Progenitor cell of endocrine pancreas (in vitro differentiated cells): ENCODE measurements at regions not wholly inside any gene's neighbourhood (a gene's known extent, or its start where the extent isn't known, plus 50 kb on each side); places are given as distances from the start of the nearest gene placed in this dataset.

Source experiments
- DNase-seq: peaks from one replicate; pipeline ENCODE4 v3.0.0; 2021; ENCODE audit warnings: low spot score; ENCODE audit not compliant: unreplicated experiment
- H3K27ac Mint-ChIP-seq: 2 replicates; pipeline ENCODE4 v1.8.0; 2021; ENCODE audit warnings: mild to moderate bottlenecking, moderate library complexity, mixed read lengths
- H3K27me3 Mint-ChIP-seq: 2 replicates; pipeline ENCODE4 v1.8.0; 2021; ENCODE audit warnings: mixed read lengths
- H3K36me3 Mint-ChIP-seq: 2 replicates; pipeline ENCODE4 v1.8.0; 2022; ENCODE audit warnings: mixed read lengths; ENCODE audit not compliant: insufficient read depth
- H3K4me1 Mint-ChIP-seq: 2 replicates; pipeline ENCODE4 v1.8.0; 2021; ENCODE audit warnings: low read depth, mixed read lengths
- H3K4me3 Mint-ChIP-seq: 2 replicates; pipeline ENCODE4 v1.8.0; 2021; ENCODE audit warnings: low read depth, mild to moderate bottlenecking, moderate library complexity, mixed read lengths
- H3K9me3 Mint-ChIP-seq: 2 replicates; pipeline ENCODE4 v1.8.0; 2021; ENCODE audit warnings: low read depth, mixed read lengths
- TF ChIP-seq, protein P1 (sequence below): fragments of 200-600 bp; sonication (generic); IDR thresholded peaks from one replicate; pipeline ENCODE4 v1.5.0; 2021; ENCODE audit warnings: antibody characterized with exemption, mild to moderate bottlenecking; ENCODE audit not compliant: unreplicated experiment

GRCh38 chr2:60259781-60260180, 293.7 kb downstream of the BCL11A start:
- H3K36me3 Mint-ChIP-seq, result no peaks in the 10 kb centered on the region
- DNase-seq, result no peak
- H3K27me3 Mint-ChIP-seq, result no peaks in the 10 kb centered on the region
- TF ChIP-seq, protein P1, sequence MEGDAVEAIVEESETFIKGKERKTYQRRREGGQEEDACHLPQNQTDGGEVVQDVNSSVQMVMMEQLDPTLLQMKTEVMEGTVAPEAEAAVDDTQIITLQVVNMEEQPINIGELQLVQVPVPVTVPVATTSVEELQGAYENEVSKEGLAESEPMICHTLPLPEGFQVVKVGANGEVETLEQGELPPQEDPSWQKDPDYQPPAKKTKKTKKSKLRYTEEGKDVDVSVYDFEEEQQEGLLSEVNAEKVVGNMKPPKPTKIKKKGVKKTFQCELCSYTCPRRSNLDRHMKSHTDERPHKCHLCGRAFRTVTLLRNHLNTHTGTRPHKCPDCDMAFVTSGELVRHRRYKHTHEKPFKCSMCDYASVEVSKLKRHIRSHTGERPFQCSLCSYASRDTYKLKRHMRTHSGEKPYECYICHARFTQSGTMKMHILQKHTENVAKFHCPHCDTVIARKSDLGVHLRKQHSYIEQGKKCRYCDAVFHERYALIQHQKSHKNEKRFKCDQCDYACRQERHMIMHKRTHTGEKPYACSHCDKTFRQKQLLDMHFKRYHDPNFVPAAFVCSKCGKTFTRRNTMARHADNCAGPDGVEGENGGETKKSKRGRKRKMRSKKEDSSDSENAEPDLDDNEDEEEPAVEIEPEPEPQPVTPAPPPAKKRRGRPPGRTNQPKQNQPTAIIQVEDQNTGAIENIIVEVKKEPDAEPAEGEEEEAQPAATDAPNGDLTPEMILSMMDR, result no peak
- no peak overlapping the region for H3K4me3 Mint-ChIP-seq
- H3K27ac Mint-ChIP-seq, result no peak overlapping the region
- no peaks in the 10 kb centered on the region for H3K4me1 Mint-ChIP-seq
- peaks cover 3% of the 10 kb centered on the region for H3K9me3 Mint-ChIP-seq

DNA sequence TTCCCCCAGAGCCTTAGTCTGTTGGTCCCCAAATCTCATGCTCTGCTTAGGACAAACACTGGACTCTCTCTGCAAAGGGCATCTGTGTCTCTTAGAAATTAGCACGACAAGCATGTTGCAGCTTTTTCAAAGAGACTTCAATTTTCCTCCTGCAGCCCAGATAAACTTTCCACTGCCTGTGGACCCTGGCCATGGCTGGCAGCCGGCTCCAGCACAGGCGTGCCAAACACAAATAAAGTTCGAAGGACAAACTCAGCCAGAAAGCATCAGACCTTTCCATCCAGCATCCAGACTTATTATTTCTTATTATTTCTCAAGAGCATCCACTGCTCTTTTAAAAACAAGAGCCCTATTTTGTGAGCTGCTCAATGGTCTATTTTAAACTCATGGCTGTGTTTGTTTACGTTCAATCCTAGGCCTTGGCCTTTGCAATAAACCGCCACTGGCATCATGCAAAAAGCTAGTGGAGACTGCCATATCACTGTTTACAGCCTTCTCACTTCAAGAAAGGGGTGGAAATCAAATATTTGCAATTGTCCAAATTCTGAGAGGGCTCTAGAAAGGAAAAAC, 300.8 kb downstream of the BCL11A start:
- Mint-ChIP-seq H3K27me3 (no peaks in the 10 kb centered on the region), H3K9me3 (no peaks in the 10 kb centered on the region), H3K4me1 (no peaks in the 10 kb centered on the region), H3K27ac (no peak overlapping the region), H3K4me3 (no peak overlapping the region), H3K36me3 (no peaks in the 10 kb centered on the region)
- TF ChIP-seq, protein P1, result no peak
- DNase-seq, result no peak

DNA sequence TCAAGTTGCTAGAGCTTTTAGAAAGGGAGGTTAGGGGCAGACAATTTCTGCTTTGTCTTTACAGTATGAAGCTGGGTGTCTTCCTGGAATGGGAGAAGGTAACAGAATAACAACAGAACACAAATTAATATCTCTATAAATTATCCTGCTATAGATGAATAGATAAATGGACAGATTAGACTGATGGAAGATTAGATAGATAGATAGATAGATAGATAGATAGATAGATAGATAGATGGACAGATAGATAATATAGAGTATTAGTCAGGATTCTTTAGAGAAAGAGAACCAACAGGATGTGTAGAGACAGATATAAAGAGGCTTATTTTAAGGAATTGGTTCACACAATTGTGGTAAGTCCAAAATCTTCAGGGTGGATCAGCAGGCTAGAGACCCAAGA, 302.2 kb downstream of the BCL11A start:
- Mint-ChIP-seq H3K36me3 (no peaks in the 10 kb centered on the region), H3K27ac (no peak overlapping the region), H3K4me3 (no peak overlapping the region), H3K9me3 (no peaks in the 10 kb centered on the region), H3K4me1 (no peaks in the 10 kb centered on the region), H3K27me3 (peaks cover 5% of the 10 kb centered on the region)
- DNase-seq, result no peak
- TF ChIP-seq, protein P1, result no peak

DNA sequence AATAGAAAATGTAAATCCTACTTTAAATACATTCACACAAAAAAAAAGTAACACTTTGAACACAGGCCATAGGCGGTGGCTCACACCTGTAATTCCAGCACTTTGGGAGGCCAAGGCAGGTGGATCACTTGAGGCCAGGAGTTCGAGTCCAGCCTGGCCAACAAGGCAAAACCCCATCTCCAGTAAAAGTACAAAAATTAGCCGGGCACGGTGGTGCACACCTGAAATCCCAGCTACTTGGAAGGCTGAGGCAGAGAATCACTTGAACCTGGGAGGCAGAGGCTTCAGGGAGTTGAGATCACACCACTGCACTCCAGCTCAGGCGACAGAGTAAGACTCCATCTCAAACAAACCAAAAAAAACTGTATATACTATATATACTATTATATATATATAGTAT, 303.6 kb downstream of the BCL11A start:
- Mint-ChIP-seq H3K36me3 (no peaks in the 10 kb centered on the region), H3K4me1 (no peaks in the 10 kb centered on the region), H3K27me3 (peaks cover 11% of the 10 kb centered on the region), H3K4me3 (no peak overlapping the region), H3K27ac (no peak overlapping the region), H3K9me3 (no peaks in the 10 kb centered on the region)
- TF ChIP-seq, protein P1, result no peak
- no peak for DNase-seq

DNA sequence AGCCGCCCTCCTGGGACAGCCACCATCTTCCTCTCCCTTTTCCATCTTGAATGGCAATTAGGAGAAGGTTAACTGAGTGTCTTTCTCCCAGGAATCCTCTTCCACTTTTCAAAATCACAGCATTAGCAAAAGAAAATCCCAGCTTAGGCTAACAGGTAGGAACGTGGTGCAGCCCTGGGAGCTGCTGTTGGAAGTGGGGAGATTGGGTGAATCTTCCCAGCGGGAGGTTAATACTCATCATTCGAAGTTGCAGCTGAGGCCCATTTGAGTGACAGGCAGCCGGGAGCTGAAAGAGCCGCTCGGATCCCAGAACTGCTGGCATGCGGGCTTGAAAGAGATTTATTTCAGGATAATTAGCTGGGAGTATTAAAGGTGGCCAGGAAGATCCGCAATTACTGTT, 306.0 kb downstream of the BCL11A start:
- no peaks in the 10 kb centered on the region for H3K4me1 Mint-ChIP-seq
- DNase-seq, result no peak
- H3K27ac Mint-ChIP-seq, result no peak overlapping the region
- TF ChIP-seq, protein P1, result no peak
- H3K36me3 Mint-ChIP-seq, result peaks cover 2% of the 10 kb centered on the region
- peaks cover 11% of the 10 kb centered on the region for H3K27me3 Mint-ChIP-seq
- peaks cover 4% of the 10 kb centered on the region for H3K9me3 Mint-ChIP-seq
- H3K4me3 Mint-ChIP-seq, result no peak overlapping the region
